Breast epithelium (tissue), 4 donors: ENCODE measurements at regions not wholly inside any gene's neighbourhood (a gene's known extent, or its start where the extent isn't known, plus 50 kb on each side); places are given as distances from the start of the nearest gene placed in this dataset.

Source experiments
- DNase-seq, 2 donors: peaks; one replicate each; pipeline ENCODE4 v3.0.0-alpha.2; 2019; ENCODE audit warnings: low spot score in 2 of 2
- H3K27ac ChIP-seq, 2 donors: fragments of 200-600 bp; sonication (generic) in 1 of 2; one replicate each; pipeline ENCODE4 v1.5.1; 2016 to 2019; ENCODE audit warnings: mild to moderate bottlenecking in 1 of 2
- H3K27me3 ChIP-seq, 2 donors: fragments of 200-600 bp; sonication (generic) in 1 of 2; one replicate each; pipeline versions ENCODE4 v1.5.1 to v1.6.0; 2017 to 2019; ENCODE audit warnings: control low read depth in 1 of 2, mild to moderate bottlenecking in 1 of 2
- H3K36me3 ChIP-seq: fragments of 200-600 bp; one replicate; pipeline ENCODE4 v1.5.1; 2019
- H3K4me1 ChIP-seq, 2 donors: fragments of 200-600 bp; sonication (generic); one replicate each; pipeline ENCODE4 v1.5.1; 2016 to 2019; ENCODE audit warnings: control low read depth in 1 of 2
- H3K4me3 ChIP-seq, 3 donors: fragments of 200-600 bp; sonication (generic); 1 replicate in 2 of 3; 2 replicates in 1 of 3; pipeline ENCODE4 v1.5.1; 2016 to 2019; ENCODE audit warnings: mild to moderate bottlenecking in 3 of 3, moderate library complexity in 2 of 3
- H3K9me3 ChIP-seq, 2 donors: fragments of 200-600 bp; sonication (generic) in 1 of 2; one replicate each; pipeline ENCODE4 v1.5.1; 2016 to 2019; ENCODE audit warnings: control low read depth in 1 of 2
- POLR2A ChIP-seq: fragments of 450-650 bp; IDR thresholded peaks from one replicate; pipeline ENCODE4 v1.6.1; 2016; ENCODE audit warnings: antibody characterized with exemption, mild to moderate bottlenecking, moderate library complexity
- POLR2AphosphoS5 ChIP-seq, 3 donors: sonication (generic); formaldehyde crosslinking; IDR thresholded peaks; one replicate each; pipeline ENCODE4 v1.6.1; 2017; ENCODE audit warnings: antibody characterized with exemption in 3 of 3
- intact Hi-C: fragments of 100-400 bp; cut with DNase I; formaldehyde crosslinking; loops from one replicate; pipeline ENCODE4 v1.15.1; 2023; ENCODE audit warnings: low total_unique reads
- TF ChIP-seq, protein P1 (sequence below), 3 donors: fragments of 450-650 bp; IDR thresholded peaks; one replicate each; pipeline ENCODE4 v1.5.1; 2016 to 2017; ENCODE audit warnings: antibody characterized with exemption in 3 of 3, mild to moderate bottlenecking in 3 of 3, moderate library complexity in 3 of 3

DNA sequence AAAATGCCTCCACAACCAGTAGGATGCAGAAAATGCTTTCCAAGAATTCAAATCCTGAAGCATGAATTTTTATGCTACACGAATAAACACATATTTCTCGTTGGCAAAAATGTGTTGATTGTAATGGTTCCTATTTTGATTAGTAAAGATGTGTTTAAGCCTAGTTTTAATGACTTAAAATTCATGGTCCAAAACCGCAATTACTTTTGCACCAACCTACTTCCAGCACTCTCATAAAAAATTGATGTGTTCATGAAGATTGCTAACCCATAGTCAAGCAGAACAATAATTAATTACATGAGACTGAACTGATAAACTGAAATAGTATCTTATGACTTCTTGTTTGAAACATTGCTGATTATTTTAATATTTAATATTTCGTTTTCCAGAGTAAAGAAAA lies 828.8 kb downstream of the CCSER2 start:
- H3K4me3 ChIP-seq: no peak overlapping the region
- H3K27ac ChIP-seq: no peak overlapping the region
- H3K9me3 ChIP-seq: no peaks in the 10 kb centered on the region
- no peaks in the 10 kb centered on the region for H3K36me3 ChIP-seq
- intact Hi-C loops: no loop called here
- H3K27me3 ChIP-seq: no peaks in the 10 kb centered on the region
- H3K4me1 ChIP-seq: no peaks in the 10 kb centered on the region
- no peak for DNase-seq
- no peak for TF ChIP-seq POLR2A
- TF ChIP-seq, protein P1, sequence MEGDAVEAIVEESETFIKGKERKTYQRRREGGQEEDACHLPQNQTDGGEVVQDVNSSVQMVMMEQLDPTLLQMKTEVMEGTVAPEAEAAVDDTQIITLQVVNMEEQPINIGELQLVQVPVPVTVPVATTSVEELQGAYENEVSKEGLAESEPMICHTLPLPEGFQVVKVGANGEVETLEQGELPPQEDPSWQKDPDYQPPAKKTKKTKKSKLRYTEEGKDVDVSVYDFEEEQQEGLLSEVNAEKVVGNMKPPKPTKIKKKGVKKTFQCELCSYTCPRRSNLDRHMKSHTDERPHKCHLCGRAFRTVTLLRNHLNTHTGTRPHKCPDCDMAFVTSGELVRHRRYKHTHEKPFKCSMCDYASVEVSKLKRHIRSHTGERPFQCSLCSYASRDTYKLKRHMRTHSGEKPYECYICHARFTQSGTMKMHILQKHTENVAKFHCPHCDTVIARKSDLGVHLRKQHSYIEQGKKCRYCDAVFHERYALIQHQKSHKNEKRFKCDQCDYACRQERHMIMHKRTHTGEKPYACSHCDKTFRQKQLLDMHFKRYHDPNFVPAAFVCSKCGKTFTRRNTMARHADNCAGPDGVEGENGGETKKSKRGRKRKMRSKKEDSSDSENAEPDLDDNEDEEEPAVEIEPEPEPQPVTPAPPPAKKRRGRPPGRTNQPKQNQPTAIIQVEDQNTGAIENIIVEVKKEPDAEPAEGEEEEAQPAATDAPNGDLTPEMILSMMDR (IDR thresholded peaks at IDR 0.05): no peak
- no peak for TF ChIP-seq POLR2AphosphoS5 (IDR thresholded peaks at IDR 0.05)

DNA sequence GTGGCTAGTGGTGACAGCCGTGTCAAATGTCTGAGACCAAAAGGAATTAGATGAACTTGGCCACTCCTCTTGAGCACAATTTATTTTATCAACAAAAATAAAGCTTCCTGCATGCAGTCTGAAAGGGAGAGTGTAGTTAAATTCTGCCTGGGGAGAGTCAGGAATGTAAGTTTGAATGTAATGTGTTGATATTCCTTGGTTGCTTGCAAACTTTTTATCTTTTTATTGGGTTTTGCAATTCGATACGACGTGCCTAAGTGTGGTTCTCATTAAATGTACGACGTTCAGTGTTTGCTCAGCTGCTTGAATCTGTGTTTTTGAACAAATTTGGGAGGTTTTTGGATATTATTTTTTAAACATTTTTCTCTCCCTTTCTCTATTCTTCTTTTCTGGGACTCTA lies 839.9 kb downstream of the CCSER2 start:
- intact Hi-C loops: no loop called here
- no peaks in the 10 kb centered on the region for H3K4me1 ChIP-seq
- DNase-seq: no peak
- no peak overlapping the region for H3K27ac ChIP-seq
- no peaks in the 10 kb centered on the region for H3K36me3 ChIP-seq
- TF ChIP-seq POLR2AphosphoS5 (IDR thresholded peaks at IDR 0.05): no peak
- TF ChIP-seq POLR2A: no peak
- TF ChIP-seq, protein P1 (IDR thresholded peaks at IDR 0.05): no peak
- no peaks in the 10 kb centered on the region for H3K27me3 ChIP-seq
- no peak overlapping the region for H3K4me3 ChIP-seq
- no peaks in the 10 kb centered on the region for H3K9me3 ChIP-seq

DNA sequence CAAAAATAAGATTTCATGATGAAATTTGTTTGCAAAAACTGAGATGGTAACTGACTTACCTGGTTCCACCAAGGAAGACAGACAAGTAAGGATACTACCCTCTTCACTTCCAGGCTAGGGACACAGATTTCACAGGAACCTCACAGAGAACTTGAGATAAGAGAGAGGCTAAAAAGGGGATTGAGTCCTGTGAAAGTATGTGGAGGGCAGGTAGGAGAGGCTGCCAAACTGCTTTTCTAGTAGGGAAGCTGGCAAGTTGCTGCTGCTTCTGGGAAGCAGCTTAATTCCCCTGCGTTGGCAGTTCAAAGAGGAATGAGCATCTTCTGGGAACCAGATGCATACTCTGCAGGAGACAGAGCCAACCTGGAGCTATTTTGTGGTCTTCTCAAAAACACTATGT lies 841.6 kb downstream of the CCSER2 start:
- TF ChIP-seq, protein P1 (IDR thresholded peaks at IDR 0.05): no peak
- H3K4me1 ChIP-seq: no peaks in the 10 kb centered on the region
- H3K4me3 ChIP-seq: no peak overlapping the region
- no peaks in the 10 kb centered on the region for H3K36me3 ChIP-seq
- H3K27ac ChIP-seq: no peak overlapping the region
- intact Hi-C loops: no loop called here
- no peaks in the 10 kb centered on the region for H3K9me3 ChIP-seq
- no peak for DNase-seq
- no peaks in the 10 kb centered on the region for H3K27me3 ChIP-seq

DNA sequence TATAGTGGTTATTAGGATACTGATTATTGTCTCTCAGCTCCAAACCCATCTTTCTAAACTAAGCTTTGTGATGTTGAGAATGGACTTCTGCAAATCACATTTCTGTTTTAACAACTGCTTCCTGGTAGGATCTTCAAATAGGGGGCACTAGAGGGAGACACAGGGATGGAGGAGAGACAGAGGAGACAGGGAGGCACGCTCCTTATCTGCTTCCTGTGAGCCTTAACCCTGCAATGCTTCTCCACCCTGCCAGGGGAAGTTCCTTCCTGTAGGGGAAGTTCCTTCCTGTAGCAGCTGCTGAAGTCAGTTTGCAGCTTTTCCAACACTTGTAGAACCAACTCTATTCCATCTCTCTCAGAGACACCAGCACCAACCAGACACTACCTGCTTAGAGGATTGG lies 847.2 kb downstream of the CCSER2 start:
- no peaks in the 10 kb centered on the region for H3K36me3 ChIP-seq
- intact Hi-C loops: no loop called here
- H3K4me3 ChIP-seq: no peak overlapping the region
- no peaks in the 10 kb centered on the region for H3K27me3 ChIP-seq
- H3K27ac ChIP-seq: no peak overlapping the region
- TF ChIP-seq POLR2A (no peak), POLR2AphosphoS5 (IDR thresholded peaks at IDR 0.05) (no peak)
- TF ChIP-seq, protein P1 (IDR thresholded peaks at IDR 0.05): no peak
- H3K4me1 ChIP-seq: no peaks in the 10 kb centered on the region
- no peak for DNase-seq
- no peaks in the 10 kb centered on the region for H3K9me3 ChIP-seq

DNA sequence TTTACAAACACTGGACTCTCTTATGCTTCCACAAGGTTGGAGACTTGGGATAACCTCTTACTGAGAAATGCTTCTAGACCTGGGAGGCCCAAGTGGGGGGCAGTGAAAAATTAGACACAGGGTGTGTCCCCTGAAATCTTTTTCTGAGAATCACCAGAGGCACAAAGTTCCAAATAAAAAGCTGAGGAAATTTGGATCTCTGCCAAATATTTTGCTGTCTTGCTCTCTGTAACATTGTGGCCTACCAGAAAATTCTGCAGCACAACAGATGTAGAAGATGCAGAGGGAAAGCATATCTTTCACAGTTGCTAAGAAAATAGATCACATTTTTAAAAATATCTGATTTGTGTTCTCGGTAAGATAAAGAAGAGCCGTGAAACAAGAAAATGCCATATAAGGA lies 849.4 kb downstream of the CCSER2 start:
- no peak overlapping the region for H3K4me3 ChIP-seq
- no peak for TF ChIP-seq POLR2AphosphoS5 (IDR thresholded peaks at IDR 0.05)
- no peak for TF ChIP-seq POLR2A
- TF ChIP-seq, protein P1 (IDR thresholded peaks at IDR 0.05): no peak
- no peaks in the 10 kb centered on the region for H3K9me3 ChIP-seq
- no peaks in the 10 kb centered on the region for H3K27me3 ChIP-seq
- H3K27ac ChIP-seq: no peak overlapping the region
- H3K36me3 ChIP-seq: no peaks in the 10 kb centered on the region
- intact Hi-C loops: no loop called here
- no peaks in the 10 kb centered on the region for H3K4me1 ChIP-seq
- no peak for DNase-seq
